GM10266 (cell line): ENCODE measurements at regions not wholly inside any gene's neighbourhood (a gene's known extent, or its start where the extent isn't known, plus 50 kb on each side); places are given as distances from the start of the nearest gene placed in this dataset.

Source experiments
- DNase-seq: peaks from one replicate; pipeline ENCODE4 v3.0.0; 2012; ENCODE audit errors: extremely low spot score
- CTCF ChIP-seq: IDR thresholded peaks from 2 replicates; pipeline ENCODE4 v1.5.1; 2012; ENCODE audit warnings: mild to moderate bottlenecking, low read depth; ENCODE audit not compliant: control insufficient read depth, insufficient read depth; ENCODE audit errors: missing control alignments

GRCh38 chr3:160129459-160130061 is 95.7 kb upstream of the C3orf80 start:
- no peak for DNase-seq
- no peak for TF ChIP-seq CTCF

DNA sequence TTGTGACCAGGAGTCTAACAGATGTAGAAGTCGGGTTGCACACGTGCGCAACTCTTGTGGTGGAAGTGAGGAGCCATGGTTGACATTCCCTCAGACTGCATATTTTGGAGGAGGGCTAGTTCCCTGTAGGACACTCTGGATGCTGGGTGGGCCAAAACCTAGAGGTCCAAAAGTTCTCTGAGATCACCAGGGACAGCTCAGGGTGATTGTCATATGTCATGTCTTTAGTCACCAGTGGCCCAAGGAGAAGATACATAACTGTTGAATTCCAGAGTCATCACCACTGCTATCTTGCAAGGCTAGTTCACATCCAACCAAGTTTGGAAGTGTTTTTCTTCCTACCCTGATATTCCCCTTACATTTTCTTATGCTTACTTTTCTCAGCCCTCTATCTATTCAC is 95.2 kb upstream of the C3orf80 start:
- no peak for DNase-seq
- TF ChIP-seq CTCF = no peak

DNA sequence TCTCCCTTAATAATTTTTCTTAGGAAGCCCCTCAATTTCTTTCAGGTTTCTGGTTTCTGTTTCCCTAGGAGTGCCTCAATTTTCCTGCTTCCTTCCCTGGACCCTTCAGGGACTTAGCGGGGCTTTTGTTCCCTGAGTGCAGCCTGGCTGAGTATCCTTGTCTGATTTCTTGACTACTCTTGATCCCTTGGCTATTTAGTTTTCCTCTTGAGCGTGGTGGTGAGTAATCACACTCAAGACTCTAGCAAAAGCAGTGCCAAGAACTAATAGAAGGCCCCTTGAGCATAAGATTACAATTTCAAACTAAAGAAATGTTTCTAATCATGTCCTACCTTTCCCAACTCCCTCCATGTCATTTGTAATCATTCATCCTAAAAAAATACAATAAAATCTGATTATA is 94.3 kb upstream of the C3orf80 start:
- TF ChIP-seq CTCF = no peak

GRCh38 chr3:160132226-160132625 is 93.0 kb upstream of the C3orf80 start:
- no peak for DNase-seq
- no peak for TF ChIP-seq CTCF

More for the DNA sequence above, 94.3 kb upstream of the C3orf80 start:
- no peak for DNase-seq

- DNase-seq = no peak
Measured at GRCh38 chr3:160133757-160134156, 91.5 kb upstream of the C3orf80 start.

GRCh38 chr3:160134454-160134853 is 90.8 kb upstream of the C3orf80 start:
- no peak for TF ChIP-seq CTCF
- DNase-seq = no peak

More at GRCh38 chr3:160133757-160134156, 91.5 kb upstream of the C3orf80 start:
- no peak for TF ChIP-seq CTCF

DNA sequence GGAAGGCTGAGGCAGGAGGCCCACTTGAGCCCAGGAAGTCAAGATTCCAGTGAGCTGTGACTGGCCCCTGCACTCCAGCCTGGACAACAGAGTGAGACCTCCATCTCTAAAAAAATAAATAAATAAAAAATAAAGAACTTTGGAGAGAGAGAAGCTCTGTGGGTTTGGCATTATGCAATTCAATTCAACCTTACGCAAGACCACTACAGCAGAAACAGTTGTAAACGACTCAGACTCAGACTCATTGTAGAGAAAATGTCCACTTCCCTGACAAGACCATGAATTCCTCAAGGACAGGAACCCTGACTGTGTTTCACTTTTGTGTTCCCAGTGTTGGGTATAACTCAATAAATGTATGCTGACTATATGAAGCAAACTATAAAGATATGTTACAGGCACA is 90.3 kb upstream of the C3orf80 start:
- no peak for TF ChIP-seq CTCF
- DNase-seq = no peak
